Type B pancreatic cell (in vitro differentiated cells): ENCODE measurements at regions not wholly inside any gene's neighbourhood (a gene's known extent, or its start where the extent isn't known, plus 50 kb on each side); places are given as distances from the start of the nearest gene placed in this dataset.

Source experiments
- DNase-seq: peaks from one replicate; pipeline ENCODE4 v3.0.0; 2021; ENCODE audit warnings: mixed read lengths; ENCODE audit not compliant: unreplicated experiment; ENCODE audit errors: extremely low spot score
- H3K27ac Mint-ChIP-seq: 2 replicates; pipeline ENCODE4 v1.8.0; 2021; ENCODE audit warnings: mild to moderate bottlenecking, mixed read lengths
- H3K27me3 Mint-ChIP-seq: 2 replicates; pipeline ENCODE4 v1.8.0; 2021; ENCODE audit warnings: mixed read lengths
- H3K36me3 Mint-ChIP-seq: 2 replicates; pipeline ENCODE4 v1.8.0; 2021; ENCODE audit warnings: mixed read lengths
- H3K4me1 Mint-ChIP-seq: one replicate; pipeline ENCODE4 v1.8.0; 2021; ENCODE audit warnings: mixed read lengths; ENCODE audit not compliant: unreplicated experiment
- H3K4me3 Mint-ChIP-seq: 2 replicates; pipeline ENCODE4 v1.8.0; 2021; ENCODE audit warnings: mild to moderate bottlenecking, mixed read lengths
- H3K9me3 Mint-ChIP-seq: 2 replicates; pipeline ENCODE4 v1.8.0; 2021; ENCODE audit warnings: mixed read lengths
- CTCF ChIP-seq: fragments of 200-600 bp; sonication (generic); conservative IDR thresholded peaks from 2 replicates; pipeline ENCODE4 v1.5.0; 2021; ENCODE audit warnings: antibody characterized with exemption, mild to moderate bottlenecking

DNA sequence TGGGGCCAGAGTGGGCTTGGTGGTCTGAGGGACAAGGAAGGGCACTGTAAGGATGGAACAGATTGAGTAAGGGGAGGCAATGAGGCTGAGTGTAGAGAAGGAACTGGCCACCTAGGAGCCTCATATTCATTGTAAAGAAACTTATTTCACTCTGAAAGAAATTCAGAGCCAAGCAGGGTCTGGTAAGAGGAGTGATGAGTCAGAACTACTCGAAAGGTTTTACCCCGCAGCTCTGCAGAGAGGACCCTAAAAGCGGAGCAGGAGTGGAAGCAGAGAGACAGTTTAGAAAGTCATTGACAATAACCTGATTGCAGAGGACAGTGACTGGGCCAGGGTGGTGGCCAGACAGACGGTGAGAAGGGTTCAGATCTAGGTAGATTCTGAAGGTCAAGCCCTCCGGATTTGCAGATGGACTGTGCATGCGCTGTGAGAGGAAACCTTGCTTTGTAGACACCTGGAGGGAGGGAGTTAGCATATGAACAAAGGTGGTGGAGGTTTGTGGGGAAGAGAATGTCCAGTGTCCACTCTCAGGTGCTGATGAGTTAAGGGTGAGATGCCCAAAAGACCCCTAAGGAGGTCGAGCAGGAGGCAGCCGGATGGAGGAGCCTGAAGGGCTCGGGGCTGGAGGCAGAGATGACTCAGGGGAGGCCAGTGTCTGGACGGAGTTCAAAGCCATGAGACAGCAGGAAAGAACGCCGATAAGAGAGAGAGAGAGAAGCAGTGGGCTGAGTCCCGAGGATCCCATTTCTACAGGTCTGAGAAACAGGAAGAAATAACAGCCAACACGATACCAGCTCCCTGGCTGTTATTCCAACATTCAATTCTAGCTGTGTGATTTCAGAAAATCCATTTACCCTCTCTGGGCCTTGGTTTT lies 546.0 kb downstream of the BRD1 start:
- no peaks in the 10 kb centered on the region for H3K4me1 Mint-ChIP-seq
- no peak for DNase-seq

GRCh38 chr22:49278340-49278739 lies 549.3 kb downstream of the BRD1 start:
- H3K4me1 Mint-ChIP-seq = no peaks in the 10 kb centered on the region
- no peak overlapping the region for H3K4me3 Mint-ChIP-seq
- no peaks in the 10 kb centered on the region for H3K36me3 Mint-ChIP-seq
- TF ChIP-seq CTCF = no peak
- H3K27me3 Mint-ChIP-seq = peaks cover 62% of the 10 kb centered on the region
- no peak overlapping the region for H3K27ac Mint-ChIP-seq
- DNase-seq = no peak
- peaks cover 3% of the 10 kb centered on the region for H3K9me3 Mint-ChIP-seq

More for the DNA sequence above, 546.0 kb downstream of the BRD1 start:
- Mint-ChIP-seq H3K36me3 (no peaks in the 10 kb centered on the region), H3K9me3 (peaks cover 3% of the 10 kb centered on the region), H3K27me3 (peaks cover 71% of the 10 kb centered on the region), H3K4me3 (no peak overlapping the region), H3K27ac (no peak overlapping the region)
- TF ChIP-seq CTCF = no peak

GRCh38 chr22:49276567-49276966 lies 551.1 kb downstream of the BRD1 start:
- peaks cover 58% of the 10 kb centered on the region for H3K27me3 Mint-ChIP-seq

DNA sequence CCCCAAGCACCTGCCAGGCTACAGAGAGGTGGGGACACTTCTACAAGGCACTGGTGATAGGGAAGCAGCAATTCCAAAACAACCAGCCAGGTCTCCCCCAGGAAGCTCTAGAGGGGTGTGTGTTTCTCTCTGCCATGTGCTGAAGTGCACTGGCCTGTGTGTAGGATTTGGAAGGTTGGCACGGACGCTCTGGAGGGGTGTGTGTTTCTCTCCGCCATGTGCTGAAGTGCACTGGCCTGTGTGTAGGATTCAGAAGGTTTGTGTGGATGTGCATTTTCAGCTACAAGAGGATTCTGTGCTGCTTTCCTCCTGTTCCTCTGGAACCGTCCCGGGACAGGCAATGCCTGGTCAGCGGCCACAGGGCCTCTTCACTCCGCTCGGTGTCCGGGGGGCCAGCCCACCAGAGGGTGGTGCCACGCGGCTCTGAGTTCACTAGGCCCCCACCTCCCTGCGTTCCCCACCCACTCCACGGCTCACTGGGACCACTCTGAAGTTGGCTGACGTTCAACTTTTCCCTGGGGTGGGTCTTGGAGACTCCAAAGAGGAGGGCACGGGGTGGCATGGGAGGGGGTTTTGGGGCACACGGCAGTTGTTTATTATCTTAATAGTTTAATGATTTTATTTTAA lies 552.8 kb downstream of the BRD1 start:
- H3K4me3 Mint-ChIP-seq = no peak overlapping the region
- no peaks in the 10 kb centered on the region for H3K36me3 Mint-ChIP-seq
- TF ChIP-seq CTCF = no peak
- DNase-seq = no peak
- H3K4me1 Mint-ChIP-seq = no peaks in the 10 kb centered on the region
- H3K9me3 Mint-ChIP-seq = no peaks in the 10 kb centered on the region
- H3K27ac Mint-ChIP-seq = no peak overlapping the region
- peaks cover 52% of the 10 kb centered on the region for H3K27me3 Mint-ChIP-seq

More at GRCh38 chr22:49276567-49276966, 551.1 kb downstream of the BRD1 start:
- no peak overlapping the region for H3K27ac Mint-ChIP-seq
- no peaks in the 10 kb centered on the region for H3K4me1 Mint-ChIP-seq
- H3K4me3 Mint-ChIP-seq = no peak overlapping the region
- H3K9me3 Mint-ChIP-seq = peaks cover 3% of the 10 kb centered on the region
- no peak for DNase-seq
- no peak for TF ChIP-seq CTCF
- no peaks in the 10 kb centered on the region for H3K36me3 Mint-ChIP-seq

- DNase-seq = peak; percentile 57
- H3K4me1 Mint-ChIP-seq = no peaks in the 10 kb centered on the region
- no peak overlapping the region for H3K27ac Mint-ChIP-seq
- H3K9me3 Mint-ChIP-seq = no peaks in the 10 kb centered on the region
- H3K36me3 Mint-ChIP-seq = no peaks in the 10 kb centered on the region
- H3K4me3 Mint-ChIP-seq = no peak overlapping the region
- no peak for TF ChIP-seq CTCF
- H3K27me3 Mint-ChIP-seq = peaks cover 55% of the 10 kb centered on the region
Observed at GRCh38 chr22:49272546-49273125, 555.0 kb downstream of the BRD1 start.
